ENCODE measurements at regions not wholly inside any gene's neighbourhood (a gene's known extent, or its start where the extent isn't known, plus 50 kb on each side); places are given as distances from the start of the nearest gene placed in this dataset.
"Not testable (repeated sequence)": the region's sequence is repeated elsewhere in the genome, so short reads cannot be mapped to it uniquely, and the experiment has no call there.

DNA sequence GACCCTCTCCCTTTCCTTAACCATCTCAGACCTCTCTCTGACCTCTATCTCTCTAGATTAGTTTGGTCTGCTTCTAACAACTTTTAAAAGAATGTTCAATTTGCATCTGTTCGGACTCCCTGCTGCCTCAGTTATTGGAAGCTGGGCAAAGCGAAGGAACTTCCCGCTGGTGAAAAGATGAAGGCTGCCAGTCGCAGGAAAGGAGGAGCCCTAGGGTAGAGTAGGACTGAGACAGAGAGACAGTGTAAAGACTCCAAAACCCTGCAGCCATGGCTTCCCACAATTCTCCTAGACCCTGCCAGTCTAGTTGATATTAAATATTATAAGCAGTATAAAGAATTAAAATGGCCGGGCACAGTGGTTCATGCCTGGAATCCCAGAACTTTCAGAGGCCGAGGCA, 581.8 kb downstream of the EPM2A start:
- no peak for DNase-seq (ENCODE audit: low read depth in 2 of 2)

DNA sequence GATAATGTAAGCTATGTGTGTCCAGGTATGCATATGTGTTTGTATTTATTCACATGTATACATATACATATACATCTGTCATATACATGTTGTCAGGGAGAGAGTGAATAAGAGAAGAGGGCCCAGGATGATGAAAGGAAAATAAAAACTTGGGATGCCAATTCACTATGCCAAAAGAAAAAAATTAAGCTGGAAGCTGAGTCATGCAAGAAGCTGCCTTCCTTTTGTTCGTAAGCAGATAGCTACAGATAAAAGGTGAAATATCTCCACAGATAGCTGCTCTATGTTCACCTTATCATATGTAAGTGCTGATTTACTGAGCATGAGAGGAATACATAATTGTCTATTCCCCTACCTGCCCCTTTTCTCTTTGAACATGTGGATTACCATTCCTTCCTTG, 579.9 kb downstream of the EPM2A start:
- no peak for DNase-seq (ENCODE audit: low read depth in 2 of 2)

DNA sequence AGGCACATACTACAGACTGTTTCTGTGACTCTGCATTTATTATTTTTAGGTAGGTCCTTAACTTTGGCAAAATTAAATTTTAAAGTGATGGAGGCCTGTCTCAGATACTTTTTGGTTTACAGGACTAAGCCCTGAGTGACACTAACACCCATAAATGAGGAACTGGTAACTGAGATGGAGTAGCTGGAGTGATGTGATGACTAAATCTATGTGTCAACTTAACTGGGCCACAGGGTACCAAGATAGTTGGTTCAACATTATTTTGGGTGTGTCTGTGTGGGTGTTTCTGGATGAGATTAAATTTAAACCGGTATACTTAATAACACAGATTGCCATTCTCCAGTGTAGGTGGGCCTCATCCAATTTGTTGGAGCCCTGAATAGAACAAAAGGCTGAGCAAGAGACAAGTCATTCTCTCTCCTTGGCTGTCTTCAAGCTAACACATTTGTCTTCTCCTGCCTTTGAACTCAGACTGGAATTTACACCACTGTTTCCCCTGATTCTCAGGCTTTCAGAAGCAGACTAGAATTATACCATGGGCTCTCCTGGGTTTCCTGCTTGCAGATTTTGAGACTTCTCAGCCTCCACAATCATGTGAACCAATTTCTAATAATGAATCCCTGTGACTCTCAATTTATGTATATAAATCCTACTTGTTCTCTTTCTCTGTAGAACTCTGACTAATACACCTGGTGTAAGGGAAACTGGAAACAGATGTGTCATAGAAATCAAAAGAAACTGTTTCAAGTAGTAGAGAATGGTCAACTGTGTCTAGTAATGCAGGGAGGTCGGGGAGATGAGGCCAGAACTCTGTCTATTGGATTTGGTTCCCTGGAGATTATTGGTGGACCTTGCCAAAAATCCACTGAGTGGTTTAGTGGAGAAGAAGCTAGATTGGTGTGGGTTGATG, 579.2 kb downstream of the EPM2A start:
- no peak for DNase-seq (ENCODE audit: low read depth in 2 of 2)

DNA sequence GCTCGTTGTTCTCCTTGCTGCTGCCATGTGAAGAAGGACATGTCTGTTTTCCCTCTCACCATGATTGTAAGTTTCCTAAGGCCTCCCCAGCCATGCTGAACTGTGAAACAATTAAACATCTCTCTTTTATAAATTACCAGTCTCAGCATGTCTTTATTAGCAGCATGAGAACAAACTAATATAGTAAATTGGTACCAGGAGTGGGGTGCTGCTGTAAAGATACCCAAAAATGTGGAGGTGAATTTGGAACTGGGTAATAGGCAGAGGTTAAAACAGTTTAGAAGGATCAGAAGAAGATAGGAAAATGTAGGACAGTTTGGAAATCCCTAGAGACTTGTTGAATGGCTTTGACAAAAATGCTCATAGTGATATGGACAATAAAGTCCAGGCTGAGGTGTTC, 576.7 kb downstream of the EPM2A start:
- not testable (repeated sequence) for DNase-seq (ENCODE audit: low read depth in 2 of 2)

DNA sequence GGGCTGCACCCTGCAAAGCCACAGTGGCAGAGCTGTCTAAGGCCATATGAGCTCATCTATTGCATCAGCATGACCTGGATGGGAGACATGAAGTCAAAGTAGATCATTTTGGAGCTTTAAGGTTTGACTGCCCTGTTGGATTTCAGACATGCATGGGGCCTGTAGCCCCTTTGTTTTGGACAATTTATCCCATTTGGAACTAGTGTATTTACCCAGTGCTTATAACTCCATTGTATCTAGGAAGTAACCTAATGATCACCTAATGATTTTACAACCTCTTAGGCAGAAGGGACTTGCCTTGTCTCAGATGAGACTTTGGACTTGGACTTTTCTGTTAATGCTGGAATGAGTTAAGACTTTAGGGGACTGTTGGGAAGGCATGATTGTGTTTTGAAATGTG, 575.4 kb downstream of the EPM2A start:
- no peak for DNase-seq (ENCODE audit: low read depth in 2 of 2)

DNA sequence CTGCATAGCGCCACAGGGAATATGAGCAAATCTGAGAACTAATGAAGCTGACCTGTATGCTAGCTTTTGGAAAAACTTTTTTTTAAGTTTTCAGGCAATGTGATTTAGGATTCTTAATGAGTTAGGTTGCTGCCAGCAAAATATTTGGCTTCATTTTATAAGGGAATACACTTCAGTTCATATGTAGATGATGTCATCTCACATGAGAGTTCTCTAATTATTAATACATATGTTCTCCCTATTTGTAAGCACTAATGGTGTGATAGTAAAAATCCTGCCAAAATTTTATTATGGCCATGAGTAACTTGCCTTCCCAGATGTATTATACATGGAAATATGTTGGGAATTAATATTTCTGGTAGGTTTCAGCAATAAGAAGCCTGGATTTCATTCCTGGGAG, 573.8 kb downstream of the EPM2A start:
- DNase-seq (ENCODE audit: low read depth in 2 of 2) = no peak

DNA sequence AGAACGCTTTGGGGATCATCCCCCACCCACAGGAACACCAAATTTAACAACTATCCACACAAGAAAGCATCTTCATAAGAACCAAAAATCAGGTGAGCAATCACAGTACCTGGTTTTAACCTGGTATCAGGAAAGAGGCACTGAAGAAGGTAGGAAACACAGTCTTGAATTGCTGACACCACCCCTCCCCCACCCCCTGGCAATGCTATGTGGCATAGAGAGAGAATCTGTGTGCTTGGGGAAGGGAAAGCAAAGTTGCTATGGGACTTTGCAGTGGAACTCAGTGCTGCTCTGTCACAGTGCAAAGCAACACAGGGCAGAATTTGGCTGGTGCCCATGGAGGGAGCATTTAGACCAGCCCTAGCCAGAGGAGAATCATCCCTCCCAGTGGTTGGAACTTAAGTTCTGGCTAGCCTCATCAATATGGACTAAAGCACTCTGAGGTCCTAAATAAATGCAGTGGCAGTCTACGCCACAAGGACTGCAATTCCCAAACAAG, 565.5 kb downstream of the EPM2A start:
- DNase-seq (ENCODE audit: low read depth in 2 of 2) = no peak

DNA sequence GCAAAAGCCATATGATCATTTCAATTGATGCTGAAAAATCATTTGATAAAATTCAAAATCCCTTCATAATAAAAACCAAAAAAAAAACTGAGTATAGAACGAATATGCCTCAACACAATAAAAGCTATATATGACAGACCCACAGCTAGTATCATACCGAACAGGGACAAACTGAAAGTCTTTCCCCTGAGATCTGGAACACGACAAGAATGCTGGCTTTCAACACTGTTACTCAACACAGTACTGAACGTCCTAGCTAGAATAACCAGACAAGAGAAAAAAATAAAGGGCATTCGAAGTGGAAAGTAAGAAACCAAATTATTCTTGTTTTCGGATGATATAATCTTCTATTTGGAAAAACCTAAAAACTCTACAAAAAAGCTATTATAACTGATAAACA, 559.9 kb downstream of the EPM2A start:
- DNase-seq (ENCODE audit: low read depth in 2 of 2) = no peak

DNA sequence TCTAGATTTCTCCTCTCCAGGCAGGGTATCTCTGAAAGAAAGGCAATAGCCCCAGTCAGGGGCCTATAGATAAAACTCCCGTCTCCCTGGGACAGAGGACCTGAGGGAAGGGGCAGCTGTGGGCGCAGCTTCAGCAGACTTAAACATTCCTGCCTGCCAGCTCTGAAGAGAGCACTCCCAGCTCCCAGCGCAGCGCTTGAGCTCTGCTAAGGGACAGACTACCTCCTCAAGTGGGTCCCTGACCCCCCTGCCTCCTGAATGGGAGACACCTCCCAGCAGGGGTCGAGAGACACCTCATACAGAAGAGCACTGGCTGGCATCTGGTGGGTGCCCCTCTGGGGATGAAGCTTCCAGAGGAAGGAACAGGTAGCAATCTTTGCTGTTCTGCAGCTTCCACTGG, 556.9 kb downstream of the EPM2A start:
- DNase-seq (ENCODE audit: low read depth in 2 of 2) = no peak

DNA sequence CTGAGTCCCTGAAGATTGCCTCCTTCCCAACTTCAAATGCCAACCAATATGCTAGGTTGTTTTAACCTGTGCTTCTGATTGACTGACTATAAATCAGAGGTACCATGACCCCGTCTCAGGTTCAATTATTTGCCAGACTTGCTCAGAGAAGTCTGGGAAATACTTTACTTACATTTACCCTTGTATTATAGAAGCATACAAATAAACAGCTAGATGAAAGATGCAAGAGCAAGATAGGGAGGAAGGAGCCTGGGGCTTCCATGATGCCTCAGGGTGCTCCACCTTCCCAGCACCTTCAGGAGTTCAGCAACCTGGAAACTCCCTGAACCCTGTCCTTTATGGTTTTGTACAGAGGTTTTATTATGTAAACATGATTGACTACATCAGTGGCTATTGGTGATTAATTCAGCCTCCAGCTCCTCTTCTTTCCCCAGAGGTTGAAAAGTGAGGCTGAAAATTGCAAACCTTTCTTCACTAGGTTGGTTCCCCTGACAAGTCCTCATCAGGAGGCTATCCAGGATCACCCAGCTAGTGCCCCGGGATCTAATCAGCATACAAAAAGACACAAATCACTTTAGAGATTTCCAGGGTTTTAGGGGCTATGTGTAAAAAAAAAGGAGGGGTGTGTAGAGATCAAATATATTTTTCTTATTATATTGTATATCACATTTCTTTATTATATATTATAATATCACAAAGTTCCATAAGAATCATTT, 547.7 kb downstream of the EPM2A start:
- no peak for DNase-seq (ENCODE audit: low read depth in 2 of 2)

DNA sequence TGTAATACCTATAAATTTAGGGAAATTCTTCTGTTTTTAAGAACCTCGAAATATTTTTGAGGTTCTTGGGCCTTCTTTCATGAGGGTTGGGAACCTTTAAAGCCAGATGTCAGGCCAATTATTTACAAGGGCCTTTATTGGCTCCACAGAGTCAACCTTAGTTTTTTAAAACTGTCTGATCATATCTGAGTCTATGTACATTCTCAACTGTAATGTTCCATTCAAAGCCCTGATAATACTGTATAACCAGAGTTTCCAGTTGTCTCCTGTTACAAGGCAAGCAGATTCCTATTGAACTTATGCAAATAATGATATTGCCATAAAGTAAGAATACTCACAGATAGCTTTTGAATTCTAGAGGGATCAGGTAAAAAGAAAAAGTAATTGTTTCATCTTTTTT, 545.5 kb downstream of the EPM2A start:
- DNase-seq (ENCODE audit: low read depth in 2 of 2) = no peak

DNA sequence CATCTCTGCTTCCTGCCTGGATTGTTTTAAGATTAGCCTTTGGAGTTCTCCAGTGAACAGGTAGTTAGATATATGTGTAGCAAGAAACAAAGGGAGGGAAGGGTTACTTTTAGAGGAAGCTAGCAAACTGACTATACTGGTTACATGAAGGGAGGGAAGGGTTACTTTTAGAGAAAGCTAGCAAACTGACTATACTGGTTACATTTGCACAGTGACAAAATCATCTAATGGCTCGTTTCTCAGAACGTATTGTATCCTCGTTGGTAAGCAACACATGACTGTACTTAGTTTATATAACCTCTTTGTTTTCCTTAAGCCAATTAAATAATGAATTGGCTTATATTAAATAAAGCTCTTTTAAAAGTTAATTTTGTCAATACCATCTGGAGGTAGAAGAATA, 540.9 kb downstream of the EPM2A start:
- no peak for DNase-seq (ENCODE audit: low read depth in 2 of 2)

DNA sequence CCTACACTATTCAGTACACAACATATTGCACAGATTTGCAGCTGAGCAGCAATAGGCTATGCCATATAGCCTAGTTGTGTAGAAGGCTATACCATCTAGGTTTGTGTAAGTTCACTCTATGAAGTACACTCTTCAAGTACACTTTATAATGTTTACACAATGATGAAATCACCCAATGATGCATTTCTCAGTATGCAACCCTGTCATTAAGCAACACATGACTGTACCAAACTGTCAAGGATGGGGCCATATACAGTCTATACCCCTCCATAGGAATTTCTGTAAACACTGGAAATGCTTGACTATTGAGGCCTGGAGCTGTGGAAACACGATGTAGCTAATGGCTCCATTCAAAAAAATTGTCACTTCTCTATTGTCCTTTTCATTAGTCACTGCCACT, 535.4 kb downstream of the EPM2A start:
- no peak for DNase-seq (ENCODE audit: low read depth in 2 of 2)

DNA sequence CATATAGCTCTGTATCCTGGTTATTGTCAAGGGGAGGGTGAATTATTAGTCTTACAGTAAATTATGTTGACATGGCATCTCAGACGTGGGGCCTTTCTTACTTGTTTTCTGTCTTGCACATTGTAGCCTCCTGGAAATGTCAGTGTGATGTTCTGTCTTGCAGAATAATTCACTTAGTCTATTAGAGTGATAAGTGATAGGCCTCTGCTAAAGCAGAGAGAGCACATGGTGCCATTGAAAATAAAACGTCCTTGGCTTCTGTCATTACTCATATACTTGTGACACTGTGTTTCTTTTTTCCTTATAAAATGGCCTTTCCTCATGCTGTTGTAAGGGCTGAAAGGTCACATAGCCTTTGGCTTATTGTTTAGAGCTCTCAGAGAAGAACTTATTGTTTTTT, 531.0 kb downstream of the EPM2A start:
- no peak for DNase-seq (ENCODE audit: low read depth in 2 of 2)

DNA sequence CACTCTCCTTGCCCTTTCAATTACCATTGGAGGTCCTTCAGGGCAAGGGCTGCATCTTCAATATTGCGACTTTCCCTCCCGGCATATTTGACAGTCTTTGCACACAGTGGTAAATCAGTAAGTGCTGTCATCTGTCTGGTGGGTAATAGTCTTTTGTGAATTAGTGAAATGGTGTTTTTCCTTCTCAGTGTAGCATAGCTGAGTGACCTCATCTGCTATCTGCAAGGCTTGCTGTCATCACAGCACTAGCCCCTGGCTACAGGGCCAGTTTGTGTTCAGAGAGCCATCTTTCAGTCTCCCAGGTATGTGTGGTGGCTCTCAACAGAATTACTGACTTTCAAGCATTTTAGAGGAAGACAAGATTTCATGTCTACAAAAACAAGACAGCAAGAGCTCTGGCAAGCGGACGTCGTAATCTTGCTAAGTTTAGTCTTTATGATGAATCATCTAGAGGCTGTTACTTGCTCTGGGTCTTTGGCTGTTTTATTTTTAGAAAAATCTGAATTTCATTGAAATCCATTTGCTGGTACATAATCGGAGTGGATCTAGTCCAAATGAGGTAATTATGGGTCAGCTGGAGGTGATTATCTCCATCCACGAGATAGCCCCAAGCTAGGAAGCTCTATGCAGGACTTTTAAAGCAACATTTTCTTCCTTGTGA, 528.9 kb downstream of the EPM2A start:
- DNase-seq (ENCODE audit: low read depth in 2 of 2) = no peak

DNA sequence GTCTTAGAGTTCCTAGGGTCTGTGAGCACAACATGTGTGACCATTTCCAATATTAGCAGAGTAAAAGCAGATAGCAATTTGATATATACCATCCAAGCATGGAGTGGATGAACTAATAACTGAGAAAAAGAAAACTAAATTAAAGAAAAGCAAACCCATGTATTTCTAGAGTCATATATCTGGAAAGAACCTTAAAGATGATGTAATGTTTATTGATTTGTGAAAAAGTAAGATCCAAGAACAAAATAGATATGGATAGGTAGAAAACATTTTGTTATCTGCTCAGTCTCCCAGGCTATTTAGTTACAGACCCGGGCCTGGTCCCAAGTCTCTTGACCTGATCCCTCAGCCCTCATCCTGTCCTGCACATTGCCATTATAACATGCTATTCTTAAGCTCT, 526.8 kb downstream of the EPM2A start:
- DNase-seq (ENCODE audit: low read depth in 2 of 2) = no peak

DNA sequence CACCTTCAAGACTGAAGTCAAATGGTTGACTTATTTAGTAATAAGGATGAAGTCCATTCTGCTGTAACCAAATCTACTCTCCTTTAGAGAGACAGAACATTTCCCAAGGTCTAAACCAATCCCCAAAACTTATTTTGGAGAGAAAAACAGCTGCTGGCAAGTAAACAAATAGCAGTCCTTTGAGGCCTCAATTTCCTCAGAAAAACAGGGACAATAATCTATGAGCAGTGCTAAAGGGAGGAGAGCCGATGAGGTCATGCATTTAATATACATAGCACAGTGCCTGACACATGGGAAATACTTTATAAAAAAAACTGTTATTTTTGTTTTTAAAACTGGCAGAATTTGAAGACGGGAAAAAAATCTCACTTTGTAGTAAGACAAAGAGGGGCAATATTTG, 526.0 kb downstream of the EPM2A start:
- DNase-seq (ENCODE audit: low read depth in 2 of 2) = no peak

DNA sequence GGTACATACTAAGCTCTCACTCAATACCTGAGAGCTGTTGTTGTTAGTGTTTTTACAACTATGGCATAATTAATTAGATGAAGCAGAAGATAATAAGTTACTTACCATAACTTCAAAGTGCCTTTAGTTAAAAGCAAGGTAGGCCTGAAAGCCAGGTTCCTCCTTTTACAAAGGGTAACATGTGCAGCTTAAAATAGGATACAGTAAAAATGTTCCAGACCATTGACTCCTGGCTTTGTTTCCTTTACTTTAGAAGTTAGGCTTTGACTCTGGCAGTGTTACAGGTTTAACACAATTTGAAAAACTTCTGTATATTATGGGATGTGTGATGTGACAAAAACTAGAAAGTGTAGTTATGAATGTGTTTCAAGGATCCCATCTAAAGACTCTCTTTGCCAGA, 522.5 kb downstream of the EPM2A start:
- no peak for DNase-seq (ENCODE audit: low read depth in 2 of 2)

DNA sequence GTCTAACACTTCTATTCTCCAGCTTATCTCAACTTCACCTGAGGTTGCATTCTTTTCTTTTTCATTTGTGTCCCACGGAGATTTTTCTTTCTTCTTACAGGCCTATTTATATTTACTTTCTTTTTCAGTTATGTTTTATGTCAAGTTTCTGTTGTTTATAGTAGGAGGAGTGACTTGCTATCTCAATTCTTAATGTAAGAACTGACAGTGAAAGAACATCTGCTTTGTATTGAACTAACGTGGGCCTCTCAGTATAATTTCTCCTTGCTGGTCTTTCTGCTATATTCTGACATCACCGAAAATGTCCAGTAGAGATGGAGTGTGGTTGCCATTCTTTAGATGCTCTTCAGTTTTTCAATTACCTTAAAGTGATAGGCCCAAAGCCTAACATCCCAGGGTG, 521.7 kb downstream of the EPM2A start:
- DNase-seq (ENCODE audit: low read depth in 2 of 2) = no peak

DNA sequence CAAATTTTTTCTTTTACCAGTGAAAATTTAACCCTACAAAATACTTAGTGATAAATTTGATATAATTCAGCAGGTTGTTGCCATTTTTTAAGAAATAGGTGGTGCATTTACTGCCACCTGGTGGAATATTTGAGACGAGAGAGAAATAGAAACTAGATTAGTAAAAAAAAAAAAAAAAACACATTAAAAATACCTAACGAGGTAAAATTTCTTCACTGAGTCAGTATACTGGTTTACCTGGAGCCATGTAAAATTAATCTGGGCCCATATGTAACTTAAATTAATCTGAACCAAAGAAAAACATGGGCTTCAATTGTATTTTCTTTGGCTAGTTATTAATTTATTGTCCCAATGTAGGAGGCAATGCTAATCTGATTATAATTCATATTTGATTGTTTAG, 520.8 kb downstream of the EPM2A start:
- DNase-seq (ENCODE audit: low read depth in 2 of 2) = no peak

DNA sequence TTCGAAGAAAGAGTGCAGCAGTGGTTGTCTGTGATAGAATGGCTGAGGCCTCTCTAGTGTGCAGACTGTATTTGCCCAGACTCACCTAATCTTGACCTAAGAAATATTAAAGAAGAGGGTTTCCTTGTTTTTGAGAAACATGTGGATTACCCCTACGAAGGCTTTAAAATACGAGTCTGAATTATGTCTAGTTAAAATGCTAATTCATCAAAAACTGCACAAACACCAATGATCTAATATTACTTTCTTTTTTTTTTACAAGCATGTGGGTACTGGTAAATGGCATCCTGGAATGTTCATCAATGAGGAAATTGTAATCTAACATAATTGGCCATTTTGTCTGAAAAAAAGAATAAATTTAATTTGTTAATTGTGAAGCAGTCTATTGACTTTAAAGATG, 510.9 kb downstream of the EPM2A start:
- no peak for DNase-seq (ENCODE audit: low read depth in 2 of 2)

DNA sequence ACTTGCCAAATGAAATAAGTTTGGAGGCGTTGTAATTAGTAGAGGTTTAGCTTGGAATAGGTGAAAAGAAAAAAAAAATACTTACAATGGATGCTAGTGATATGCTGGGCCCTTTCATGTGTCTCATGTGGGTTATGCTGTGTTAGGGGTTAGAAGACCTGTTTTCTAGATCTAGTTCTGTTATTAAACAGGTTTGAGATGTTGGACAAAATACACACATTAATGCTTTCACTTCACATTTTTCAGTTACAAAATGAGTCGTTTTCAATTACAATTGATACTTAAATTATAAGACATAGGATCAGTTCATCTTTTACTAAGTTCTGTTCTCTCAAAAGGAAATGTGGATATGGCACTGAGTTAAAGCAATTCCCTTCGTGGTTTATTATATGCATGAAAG, 509.8 kb downstream of the EPM2A start:
- DNase-seq (ENCODE audit: low read depth in 2 of 2) = no peak

DNA sequence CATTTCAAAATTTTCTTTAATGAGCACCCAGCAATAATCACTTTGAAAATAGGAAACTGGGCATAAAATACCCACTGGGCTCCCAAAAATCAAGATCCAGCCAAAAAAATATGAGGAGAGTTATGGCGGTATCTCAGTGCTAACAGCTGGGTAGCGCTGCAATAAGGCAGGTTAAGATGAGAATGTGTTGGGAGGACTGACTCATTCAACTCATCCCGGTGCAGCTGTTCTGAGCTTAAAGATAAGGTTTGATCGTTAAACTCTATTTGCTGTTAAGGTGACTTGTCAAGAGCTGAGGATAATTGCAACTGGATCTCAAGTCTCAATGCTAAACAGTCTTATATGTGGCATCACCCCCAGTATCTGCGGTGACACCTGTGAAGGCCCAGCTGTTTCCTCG, 507.7 kb downstream of the EPM2A start:
- DNase-seq (ENCODE audit: low read depth in 2 of 2) = no peak

Measured in stimulated activated CD4-positive, alpha-beta T cell treated with anti-CD3 and anti-CD28 coated beads, Interleukin-1b, Interleukin-23, amount 100 ng/mL, for 1 hour (primary cell).